ENCODE measurements at regions not wholly inside any gene's neighbourhood (a gene's known extent, or its start where the extent isn't known, plus 50 kb on each side); places are given as distances from the start of the nearest gene placed in this dataset.

DNA sequence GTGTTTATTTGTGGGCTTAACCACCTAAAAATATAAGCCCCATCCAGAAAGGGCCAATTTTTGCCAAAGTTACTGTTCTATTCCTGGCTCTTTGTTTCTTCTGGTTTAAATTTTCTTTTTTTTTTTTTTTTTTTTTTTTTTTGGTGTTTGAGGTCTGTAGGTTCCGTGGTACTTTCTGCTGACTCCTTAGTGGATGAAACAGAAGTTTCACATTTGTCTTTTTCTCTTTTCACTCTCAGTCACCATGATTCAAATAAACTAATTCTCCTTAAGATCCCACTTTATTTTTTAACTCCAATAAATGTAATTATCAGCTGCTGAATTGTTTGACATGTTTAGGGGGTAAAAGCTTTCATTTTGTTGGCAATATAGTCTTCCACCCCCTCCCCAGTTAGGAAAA is 322.3 kb downstream of the CHRM3 start:
- TF ChIP-seq, protein P1, sequence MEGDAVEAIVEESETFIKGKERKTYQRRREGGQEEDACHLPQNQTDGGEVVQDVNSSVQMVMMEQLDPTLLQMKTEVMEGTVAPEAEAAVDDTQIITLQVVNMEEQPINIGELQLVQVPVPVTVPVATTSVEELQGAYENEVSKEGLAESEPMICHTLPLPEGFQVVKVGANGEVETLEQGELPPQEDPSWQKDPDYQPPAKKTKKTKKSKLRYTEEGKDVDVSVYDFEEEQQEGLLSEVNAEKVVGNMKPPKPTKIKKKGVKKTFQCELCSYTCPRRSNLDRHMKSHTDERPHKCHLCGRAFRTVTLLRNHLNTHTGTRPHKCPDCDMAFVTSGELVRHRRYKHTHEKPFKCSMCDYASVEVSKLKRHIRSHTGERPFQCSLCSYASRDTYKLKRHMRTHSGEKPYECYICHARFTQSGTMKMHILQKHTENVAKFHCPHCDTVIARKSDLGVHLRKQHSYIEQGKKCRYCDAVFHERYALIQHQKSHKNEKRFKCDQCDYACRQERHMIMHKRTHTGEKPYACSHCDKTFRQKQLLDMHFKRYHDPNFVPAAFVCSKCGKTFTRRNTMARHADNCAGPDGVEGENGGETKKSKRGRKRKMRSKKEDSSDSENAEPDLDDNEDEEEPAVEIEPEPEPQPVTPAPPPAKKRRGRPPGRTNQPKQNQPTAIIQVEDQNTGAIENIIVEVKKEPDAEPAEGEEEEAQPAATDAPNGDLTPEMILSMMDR (IDR thresholded peaks at IDR 0.05), result no peak
- no peak for TF ChIP-seq POLR2A (IDR thresholded peaks at IDR 0.05)

All from esophagus squamous epithelium (tissue), 4 donors.